Fibroblast of the aortic adventitia (primary cell): ENCODE measurements at regions not wholly inside any gene's neighbourhood (a gene's known extent, or its start where the extent isn't known, plus 50 kb on each side); places are given as distances from the start of the nearest gene placed in this dataset.

ENCODE experiments used
- DNase-seq: peaks from one replicate; pipeline ENCODE4 v3.0.0-alpha.2; 2010; ENCODE audit warnings: low read depth
- H3K4me3 ChIP-seq: 2 replicates; pipeline ENCODE4 v1.5.1; 2011; ENCODE audit warnings: low read depth, mild to moderate bottlenecking, control low read depth, low read length, moderate library complexity
- CTCF ChIP-seq: IDR thresholded peaks from 2 replicates; pipeline ENCODE4 v1.5.1; 2011; ENCODE audit warnings: mild to moderate bottlenecking, low read length, control low read depth, inconsistent platforms; ENCODE audit not compliant: insufficient read depth

- no peak overlapping the region for H3K4me3 ChIP-seq
- peak; percentile 85 for DNase-seq
- no peak for TF ChIP-seq CTCF
Measured at GRCh38 chr2:225773148-225773547, 373.6 kb downstream of the NYAP2 start.

GRCh38 chr2:225771701-225772100, 372.2 kb downstream of the NYAP2 start:
- H3K4me3 ChIP-seq, result no peak overlapping the region
- DNase-seq, result no peak
- TF ChIP-seq CTCF, result no peak

- no peak for TF ChIP-seq CTCF
- no peak overlapping the region for H3K4me3 ChIP-seq
- DNase-seq, result no peak
Measured at GRCh38 chr2:225768741-225769140, 369.2 kb downstream of the NYAP2 start.

DNA sequence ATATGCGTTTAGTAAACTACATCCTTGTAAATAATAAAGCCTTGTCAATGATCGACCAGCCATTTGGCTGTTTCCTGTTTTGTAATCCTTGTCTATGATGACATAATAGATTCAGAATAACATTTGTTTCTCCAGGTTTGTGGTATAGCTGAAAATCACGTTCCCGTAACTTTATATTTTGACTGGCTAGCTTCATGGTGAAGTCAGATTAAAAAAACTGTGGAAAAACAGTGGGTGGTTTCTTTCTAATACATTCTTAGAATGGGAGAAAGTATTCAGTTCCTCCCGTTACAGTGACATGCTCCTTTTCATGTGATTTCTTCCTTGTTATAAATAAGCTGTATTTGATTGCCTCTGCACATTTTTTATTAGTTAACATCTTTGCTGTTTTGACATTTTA, 366.9 kb downstream of the NYAP2 start:
- peak; percentile 33 for DNase-seq
- no peak overlapping the region for H3K4me3 ChIP-seq
- TF ChIP-seq CTCF, result no peak

- H3K4me3 ChIP-seq, result no peak overlapping the region
- no peak for TF ChIP-seq CTCF
- DNase-seq, result no peak
Measured at GRCh38 chr2:225765820-225766219, 366.3 kb downstream of the NYAP2 start.

DNA sequence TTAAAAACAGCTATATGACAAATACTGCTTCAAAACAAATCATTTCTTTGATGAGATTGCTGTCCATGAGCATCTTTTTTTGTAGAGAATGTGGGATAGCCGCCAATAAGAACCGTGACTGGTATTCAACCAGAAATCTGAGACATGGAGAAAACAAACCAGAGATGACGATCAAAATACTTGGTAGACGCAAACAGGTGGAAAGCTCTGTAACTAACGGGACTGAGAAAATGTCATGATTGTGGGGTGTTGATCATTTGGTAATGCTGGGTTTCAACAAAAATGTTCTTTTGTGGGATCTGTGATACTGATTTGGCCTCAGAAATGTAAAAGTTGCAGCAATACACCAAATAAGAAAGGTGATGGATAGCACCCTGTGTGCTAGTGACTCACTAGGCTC, 364.8 kb downstream of the NYAP2 start:
- DNase-seq, result peak; percentile 25
- TF ChIP-seq CTCF, result no peak
- no peak overlapping the region for H3K4me3 ChIP-seq

- H3K4me3 ChIP-seq, result no peak overlapping the region
- no peak for TF ChIP-seq CTCF
- no peak for DNase-seq
Measured at GRCh38 chr2:225763711-225764110, 364.2 kb downstream of the NYAP2 start.
